Peyer's patch (tissue), 4 donors: ENCODE measurements at regions not wholly inside any gene's neighbourhood (a gene's known extent, or its start where the extent isn't known, plus 50 kb on each side); places are given as distances from the start of the nearest gene placed in this dataset.

Source experiments
- CTCF ChIP-seq, 6 experiments: fragments of 450-650 bp in 4 of 6; fragments of 200-600 bp in 2 of 6; sonication (generic) in 1 of 6; IDR thresholded peaks; one replicate each; pipeline ENCODE4 v1.5.1; 2017 to 2019; ENCODE audit warnings: antibody characterized with exemption in 6 of 6, mild to moderate bottlenecking in 3 of 6, moderate library complexity in 1 of 6
- POLR2A ChIP-seq, 2 donors: fragments of 450-650 bp; IDR thresholded peaks; one replicate each; pipeline ENCODE4 v1.5.1; 2017; ENCODE audit warnings: antibody characterized with exemption in 2 of 2, mild to moderate bottlenecking in 2 of 2, moderate library complexity in 2 of 2

GRCh38 chr5:74152136-74152535 lies 488.4 kb downstream of the ENC1 start:
- no peak for TF ChIP-seq POLR2A (IDR thresholded peaks at IDR 0.05)
- no peak for TF ChIP-seq CTCF (IDR thresholded peaks at IDR 0.05)
